HG03025 (cell line): ENCODE measurements at regions not wholly inside any gene's neighbourhood (a gene's known extent, or its start where the extent isn't known, plus 50 kb on each side); places are given as distances from the start of the nearest gene placed in this dataset.

Experiments
- ATAC-seq: cut with Tn5 transposase; IDR thresholded peaks from one replicate; pipeline ENCODE4 v1.9.1; 2021; ENCODE audit warnings: mild to moderate bottlenecking, moderate library complexity; ENCODE audit not compliant: unreplicated experiment, low FRiP score

- ATAC-seq, result no peak
These were observed 155.5 kb upstream of the VSTM2B start for GRCh38 chr19:29370276-29370675.

DNA sequence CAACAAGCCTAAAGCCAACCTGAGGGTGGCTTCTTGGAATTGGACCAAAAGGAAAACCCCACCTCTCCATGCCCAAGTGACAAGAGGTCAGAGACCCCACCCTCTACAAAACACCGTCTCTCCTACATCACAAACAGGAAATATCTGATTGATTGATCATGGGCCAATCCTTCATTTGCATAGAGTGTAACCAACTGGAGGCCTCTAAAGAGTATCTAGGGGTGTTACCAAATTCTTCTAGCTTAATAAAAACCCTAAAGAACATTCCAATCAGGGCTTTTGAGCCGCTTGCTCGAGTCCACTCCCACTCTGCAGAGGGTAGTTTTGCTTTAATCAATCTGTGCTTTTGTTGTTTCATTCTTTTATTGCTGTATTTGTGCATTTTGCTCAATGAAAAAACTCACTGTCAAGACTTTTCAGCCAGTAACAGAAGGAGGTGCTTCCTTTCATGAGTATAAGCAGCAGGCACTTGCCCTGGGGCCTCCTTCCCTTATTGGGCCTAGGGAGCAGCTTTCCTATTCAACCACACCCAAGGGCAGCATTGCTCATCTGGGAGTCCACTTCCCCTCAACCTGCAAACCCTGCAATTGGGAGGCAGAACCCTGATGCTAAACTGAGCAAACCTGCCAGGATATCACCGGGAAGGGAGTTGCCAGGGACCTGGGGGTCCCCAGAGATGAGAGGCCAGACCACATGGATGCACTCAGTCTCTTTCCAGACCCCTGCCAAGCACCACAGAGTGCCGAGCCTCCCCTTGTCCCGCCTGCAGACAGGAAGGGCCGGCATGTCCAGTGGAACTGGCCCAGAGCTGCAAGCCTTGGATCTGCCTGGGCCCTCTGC lies 154.3 kb upstream of the VSTM2B start:
- ATAC-seq, result no peak

DNA sequence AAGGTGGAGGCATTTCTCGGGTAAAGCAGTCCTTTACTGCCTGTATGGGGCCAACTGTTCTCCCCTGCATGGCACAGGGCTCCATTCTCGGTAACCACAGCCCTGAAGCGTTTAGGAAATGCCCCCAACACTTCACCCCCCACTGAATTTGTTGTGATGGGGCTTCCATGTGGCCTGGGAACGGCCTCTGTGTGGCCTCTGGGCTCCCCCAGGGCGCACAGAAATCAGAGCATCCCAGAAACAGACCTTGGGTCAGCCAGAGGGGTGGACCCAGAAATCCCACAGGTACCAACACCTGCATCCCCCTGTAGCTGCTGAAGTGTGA lies 153.7 kb upstream of the VSTM2B start:
- ATAC-seq, result no peak

- no peak for ATAC-seq
These were observed 153.3 kb upstream of the VSTM2B start for GRCh38 chr19:29372461-29372860.

DNA sequence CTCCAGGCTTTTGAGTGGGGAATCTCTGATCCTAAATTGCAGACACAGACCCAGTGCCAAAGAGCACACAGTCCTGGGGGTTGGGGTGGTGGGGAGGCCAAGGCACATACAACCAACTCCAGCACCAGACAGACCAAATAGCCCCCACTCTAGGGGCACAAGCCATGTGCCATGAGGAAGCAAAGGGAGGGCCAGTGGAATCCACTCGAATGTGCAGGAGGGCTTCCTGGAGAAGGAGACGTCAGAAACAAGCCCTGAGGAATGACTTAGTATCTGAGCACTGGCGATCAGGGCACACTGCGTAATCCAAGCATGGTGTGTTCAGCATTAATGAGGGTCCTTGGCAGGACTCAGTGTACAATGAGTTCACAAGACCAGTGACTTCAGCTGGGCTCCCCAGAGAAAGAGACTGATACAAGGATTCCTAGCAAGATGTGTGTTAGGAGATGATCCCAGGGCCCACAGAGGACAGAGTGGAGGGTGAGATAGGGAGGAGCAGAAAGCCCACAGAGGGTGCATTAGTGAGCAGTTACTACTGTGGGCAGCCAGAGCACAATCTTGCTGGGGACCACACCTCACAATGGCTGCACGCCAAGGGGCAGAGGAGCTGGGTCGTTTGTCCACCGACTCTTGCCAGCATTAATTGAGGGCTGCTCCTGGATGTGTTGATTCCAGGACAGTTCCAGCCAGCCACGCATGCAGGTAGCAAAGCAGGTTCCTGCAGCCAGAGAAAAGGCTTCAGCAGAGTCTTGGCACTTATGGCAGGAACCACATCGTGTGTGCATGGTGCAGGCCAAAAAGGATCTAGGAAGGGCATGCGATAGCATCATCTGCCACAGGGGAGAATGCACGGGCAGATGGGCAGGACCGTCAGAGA lies 152.6 kb upstream of the VSTM2B start:
- ATAC-seq, result no peak

GRCh38 chr19:29375429-29376119 lies 150.2 kb upstream of the VSTM2B start:
- ATAC-seq, result no peak

- no peak for ATAC-seq
These were observed 148.9 kb upstream of the VSTM2B start for GRCh38 chr19:29376855-29377354.

DNA sequence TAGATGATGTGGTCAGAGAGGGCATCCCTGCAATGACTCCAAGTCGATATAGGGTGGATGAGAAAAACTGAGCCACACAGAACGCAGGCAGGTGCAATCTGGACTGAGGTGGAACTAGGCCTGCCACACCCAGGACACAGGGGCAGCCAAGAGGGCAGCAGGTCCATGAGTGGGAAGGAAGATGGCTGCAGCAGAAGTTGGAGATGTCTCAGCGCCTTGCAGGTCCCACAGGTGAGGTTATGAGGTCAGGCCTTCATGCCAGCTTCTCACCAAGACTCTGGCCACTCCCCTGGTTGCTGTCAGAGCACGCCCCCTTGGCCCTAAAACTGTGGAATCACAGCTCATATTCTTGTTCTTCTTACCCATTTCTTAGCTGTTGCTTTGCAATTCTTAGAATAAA lies 147.7 kb upstream of the VSTM2B start:
- ATAC-seq, result no peak

- no peak for ATAC-seq
These were observed 147.2 kb upstream of the VSTM2B start for GRCh38 chr19:29378543-29379080.

- no peak for ATAC-seq
These were observed 146.4 kb upstream of the VSTM2B start for GRCh38 chr19:29379257-29380021.

DNA sequence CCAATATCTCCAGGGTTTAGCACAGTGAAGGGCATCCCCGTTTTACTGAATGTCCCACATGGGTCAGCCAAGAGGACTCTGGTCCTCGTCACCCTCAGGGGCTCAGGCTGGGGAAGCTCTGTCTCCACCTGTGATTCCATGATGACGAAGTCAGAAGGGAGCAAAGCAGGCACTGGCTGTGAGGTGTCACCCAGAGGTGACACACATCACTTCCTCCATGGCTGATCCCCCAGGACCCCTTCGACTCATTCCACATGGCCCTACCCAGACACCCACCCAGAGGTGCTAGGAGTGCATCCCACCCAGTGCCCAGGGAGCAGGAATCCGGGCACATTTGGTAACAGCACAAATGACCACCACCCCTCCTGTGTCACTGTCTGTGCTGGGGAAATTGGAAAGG lies 145.2 kb upstream of the VSTM2B start:
- no peak for ATAC-seq

- ATAC-seq, result no peak
These were observed 144.2 kb upstream of the VSTM2B start for GRCh38 chr19:29381353-29382203.

DNA sequence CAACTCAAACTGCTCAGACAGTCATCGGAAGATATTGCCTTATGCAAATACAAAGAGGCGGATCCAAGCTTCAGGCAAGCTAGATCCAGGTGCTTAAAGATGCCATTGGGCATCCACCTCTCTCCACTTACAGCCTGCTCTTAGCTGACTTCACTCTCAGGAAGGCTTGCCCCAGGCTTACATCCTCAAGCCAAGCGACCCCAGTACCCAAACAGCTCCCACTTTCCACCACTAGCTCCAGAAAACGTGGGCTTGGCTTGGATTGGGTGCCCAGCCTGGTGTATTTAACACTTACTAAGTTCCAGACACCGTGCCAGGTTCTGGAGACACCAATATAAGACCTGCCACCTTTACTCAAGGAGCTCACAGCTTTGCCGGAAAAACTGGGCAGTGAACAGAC lies 142.1 kb upstream of the VSTM2B start:
- no peak for ATAC-seq

DNA sequence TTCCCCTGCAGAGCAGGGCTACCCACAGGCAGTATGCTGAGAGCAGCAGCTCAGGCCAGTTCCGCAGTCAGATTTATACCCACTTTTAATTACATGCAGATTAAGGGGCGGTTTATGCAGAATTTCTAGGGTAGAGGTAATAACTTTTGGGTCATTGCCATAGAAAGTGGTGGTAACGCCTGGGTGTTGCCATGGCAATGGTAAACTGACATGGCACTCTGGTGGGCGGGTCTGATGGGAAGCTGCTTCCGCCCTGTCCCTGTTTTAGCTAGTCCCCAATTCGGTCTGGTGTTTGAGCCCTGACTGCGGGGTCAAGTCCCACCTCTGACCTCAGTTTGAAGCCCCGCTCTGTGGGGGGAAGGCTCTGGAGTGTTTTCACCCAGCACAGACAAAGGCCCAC lies 141.1 kb upstream of the VSTM2B start:
- ATAC-seq, result no peak

GRCh38 chr19:29385191-29385795 lies 140.5 kb upstream of the VSTM2B start:
- ATAC-seq, result no peak

DNA sequence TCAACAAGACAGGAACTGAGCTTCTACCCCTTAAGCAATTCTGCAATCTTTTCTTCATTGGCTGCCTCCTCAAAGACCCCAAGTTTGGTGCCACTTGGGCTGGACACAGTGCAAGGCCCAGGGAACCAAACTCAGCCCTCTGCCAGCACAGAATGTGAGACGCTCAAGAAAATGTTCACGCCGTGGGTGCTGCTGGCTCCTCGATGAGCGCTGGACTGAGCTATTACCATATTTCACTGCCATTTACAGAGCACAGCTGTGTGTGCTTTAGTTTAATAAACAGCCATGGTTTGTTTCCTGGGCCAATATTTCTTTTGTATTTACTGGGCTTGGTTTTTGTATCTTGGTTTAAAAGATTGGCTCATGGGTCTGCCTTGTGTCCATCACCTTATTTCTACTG lies 138.8 kb upstream of the VSTM2B start:
- no peak for ATAC-seq

GRCh38 chr19:29387586-29387985 lies 138.2 kb upstream of the VSTM2B start:
- no peak for ATAC-seq

- no peak for ATAC-seq
These were observed 136.3 kb upstream of the VSTM2B start for GRCh38 chr19:29389495-29389894.

GRCh38 chr19:29390742-29391141 lies 135.1 kb upstream of the VSTM2B start:
- no peak for ATAC-seq
